Right lobe of liver (tissue), 6 donors: ENCODE measurements at regions not wholly inside any gene's neighbourhood (a gene's known extent, or its start where the extent isn't known, plus 50 kb on each side); places are given as distances from the start of the nearest gene placed in this dataset.
"Not testable (repeated sequence)": the region's sequence is repeated elsewhere in the genome, so short reads cannot be mapped to it uniquely, and the experiment has no call there.

ENCODE experiments used
- ATAC-seq, 4 donors: fragments of 200-7000 bp; cut with Tn5 transposase; one replicate each; pipeline ENCODE4 v1.9.1; 2020; ENCODE audit warnings: mild to moderate bottlenecking in 4 of 4, moderate library complexity in 4 of 4
- DNase-seq, 3 donors: peaks; one replicate each; pipeline ENCODE4 v3.0.0-alpha.2; 2020
- H3K27ac ChIP-seq, 3 donors: fragments of 200-600 bp; one replicate each; pipeline ENCODE4 v1.8.0; 2022
- H3K27me3 ChIP-seq, 2 donors: fragments of 200-600 bp; one replicate each; pipeline ENCODE4 v1.8.0; 2022
- H3K36me3 ChIP-seq, 4 donors: fragments of 200-600 bp; sonication (generic) in 1 of 4; one replicate each; pipeline versions ENCODE4 v1.5.1 to v1.8.0; 2017 to 2022; ENCODE audit warnings: control low read depth in 1 of 4
- H3K4me1 ChIP-seq, 4 donors: fragments of 200-600 bp; sonication (generic) in 1 of 4; one replicate each; pipeline versions ENCODE4 v1.5.1 to v1.8.0; 2017 to 2022; ENCODE audit warnings: control low read depth in 1 of 4
- H3K4me3 ChIP-seq, 3 donors: fragments of 200-600 bp; one replicate each; pipeline ENCODE4 v1.8.0; 2022
- H3K9me3 ChIP-seq, 4 donors: fragments of 200-600 bp; sonication (generic) in 1 of 4; one replicate each; pipeline versions ENCODE4 v1.5.1 to v1.8.0; 2017 to 2022; ENCODE audit warnings: control low read depth in 1 of 4
- POLR2A ChIP-seq: fragments of 450-650 bp; IDR thresholded peaks from one replicate; pipeline ENCODE4 v1.6.1; 2017; ENCODE audit warnings: antibody characterized with exemption, mild to moderate bottlenecking
- WGBS: methylation state at CpG from one replicate; pipeline ENCODE4 v1.1.6; 2018; ENCODE audit warnings: low coverage, low lambda C conversion rate; ENCODE audit not compliant: insufficient coverage; ENCODE audit errors: missing lambda C conversion rate; 5-methylcytosine and 5-hydroxymethylcytosine counted together
- intact Hi-C, 2 donors: fragments of 100-400 bp; cut with DNase I; formaldehyde crosslinking; loops; one replicate each; pipeline versions ENCODE4 v1.11.2 to v1.14.1; 2022
- TF ChIP-seq, protein P1 (sequence below), 4 donors: fragments of 200-600 bp in 3 of 4; fragments of 450-650 bp in 1 of 4; IDR thresholded peaks; one replicate each; pipeline versions ENCODE4 v1.5.1 to v1.8.0; 2016 to 2022; ENCODE audit warnings: antibody characterized with exemption in 4 of 4, mild to moderate bottlenecking in 2 of 4
- donor health status: DM: no; HTN: yes; CAD: no.
- donor health status: DM: no; HTN: no; CAD: no.
- donor health status: DM: no; HTN: no; CAD: no.
- donor health status: DM: no; HTN: yes; CAD: no.
- donor health status: DM: no; HTN: yes; CAD: no.

DNA sequence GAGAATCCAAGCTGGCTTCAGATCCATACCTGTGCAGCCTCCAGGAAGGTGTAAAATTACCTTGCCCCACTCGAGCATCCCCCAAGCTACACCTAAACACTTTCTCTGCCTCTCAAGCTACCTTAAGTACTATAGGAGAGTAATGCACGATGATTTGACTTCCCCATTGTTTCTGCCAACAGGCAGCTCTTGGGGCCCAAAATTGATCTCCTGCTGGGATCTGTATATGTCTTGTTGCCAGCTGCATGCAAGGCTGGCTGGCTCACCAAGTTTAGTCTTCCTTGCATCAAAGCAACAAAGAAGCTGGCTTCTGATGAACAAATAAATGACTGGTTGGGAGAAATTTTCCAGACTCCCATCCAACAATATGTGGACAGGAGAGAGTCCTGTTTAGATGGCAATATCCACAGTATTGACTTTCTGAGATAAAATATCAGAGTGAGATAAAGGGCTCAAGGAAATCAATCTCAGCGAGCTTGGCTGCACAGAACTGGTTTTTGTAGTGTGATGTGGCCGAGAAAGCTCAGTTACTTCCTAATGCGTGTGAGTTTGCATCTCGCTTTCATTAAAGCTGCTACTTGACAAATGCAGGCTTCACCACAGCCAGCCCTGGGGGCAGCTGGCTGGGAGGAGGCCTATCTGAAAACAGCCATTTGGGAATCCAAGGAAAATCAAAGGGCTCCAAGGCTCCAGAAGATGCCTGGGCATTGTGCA is 140.7 kb downstream of the MINAR1 start:
- H3K4me1 ChIP-seq, result no peaks in the 10 kb centered on the region
- H3K36me3 ChIP-seq, result no peaks in the 10 kb centered on the region
- ATAC-seq (no peak), DNase-seq (no peak)
- H3K4me3 ChIP-seq, result no peak overlapping the region
- 41% methylated on average over 4 of the region's 6 CpGs for WGBS
- intact Hi-C loops, result no loop called here
- no peak overlapping the region for H3K27ac ChIP-seq
- no peaks in the 10 kb centered on the region for H3K27me3 ChIP-seq
- H3K9me3 ChIP-seq, result no peaks in the 10 kb centered on the region
- TF ChIP-seq, protein P1, sequence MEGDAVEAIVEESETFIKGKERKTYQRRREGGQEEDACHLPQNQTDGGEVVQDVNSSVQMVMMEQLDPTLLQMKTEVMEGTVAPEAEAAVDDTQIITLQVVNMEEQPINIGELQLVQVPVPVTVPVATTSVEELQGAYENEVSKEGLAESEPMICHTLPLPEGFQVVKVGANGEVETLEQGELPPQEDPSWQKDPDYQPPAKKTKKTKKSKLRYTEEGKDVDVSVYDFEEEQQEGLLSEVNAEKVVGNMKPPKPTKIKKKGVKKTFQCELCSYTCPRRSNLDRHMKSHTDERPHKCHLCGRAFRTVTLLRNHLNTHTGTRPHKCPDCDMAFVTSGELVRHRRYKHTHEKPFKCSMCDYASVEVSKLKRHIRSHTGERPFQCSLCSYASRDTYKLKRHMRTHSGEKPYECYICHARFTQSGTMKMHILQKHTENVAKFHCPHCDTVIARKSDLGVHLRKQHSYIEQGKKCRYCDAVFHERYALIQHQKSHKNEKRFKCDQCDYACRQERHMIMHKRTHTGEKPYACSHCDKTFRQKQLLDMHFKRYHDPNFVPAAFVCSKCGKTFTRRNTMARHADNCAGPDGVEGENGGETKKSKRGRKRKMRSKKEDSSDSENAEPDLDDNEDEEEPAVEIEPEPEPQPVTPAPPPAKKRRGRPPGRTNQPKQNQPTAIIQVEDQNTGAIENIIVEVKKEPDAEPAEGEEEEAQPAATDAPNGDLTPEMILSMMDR (IDR thresholded peaks at IDR 0.05), result no peak
- no peak for TF ChIP-seq POLR2A

DNA sequence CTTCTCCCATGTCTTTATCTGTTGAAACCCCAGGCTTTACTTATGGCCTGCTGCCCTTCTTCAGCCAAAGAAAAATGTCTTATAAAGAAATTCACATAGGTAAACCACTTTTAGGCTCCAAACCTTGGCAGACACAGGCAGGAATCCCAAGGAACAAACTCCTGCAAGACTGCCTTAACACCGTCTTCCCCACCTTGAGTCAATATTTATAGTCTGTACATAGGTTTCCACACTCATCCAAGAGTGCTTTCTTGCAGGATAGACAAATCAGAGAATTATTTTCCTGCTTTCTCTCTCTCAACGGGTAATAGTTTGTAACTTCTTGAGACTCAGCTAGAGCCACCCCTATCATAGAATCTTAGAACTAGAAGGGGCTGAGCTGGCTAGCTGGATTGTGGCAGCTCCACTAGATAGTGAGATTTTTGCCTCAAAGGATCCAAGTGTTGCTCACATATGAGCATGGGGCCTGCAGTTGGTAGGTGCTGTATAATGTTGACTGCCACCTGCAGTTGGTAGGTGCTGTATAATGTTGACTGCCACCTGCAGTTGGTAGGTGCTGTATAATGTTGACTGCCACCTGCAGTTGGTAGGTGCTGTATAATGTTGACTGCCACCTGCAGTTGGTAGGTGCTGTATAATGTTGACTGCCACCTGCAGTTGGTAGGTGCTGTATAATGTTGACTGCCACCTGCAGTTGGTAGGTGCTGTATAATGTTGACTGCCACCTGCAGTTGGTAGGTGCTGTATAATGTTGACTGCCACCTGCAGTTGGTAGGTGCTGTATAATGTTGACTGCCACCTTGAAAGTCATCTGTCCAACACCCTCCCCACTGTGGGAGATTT is 142.5 kb downstream of the MINAR1 start:
- 75% methylated on average over 2 of the region's 2 CpGs for WGBS
- H3K4me1 ChIP-seq, H3K36me3 ChIP-seq, H3K27me3 ChIP-seq, H3K9me3 ChIP-seq, intact Hi-C loops, H3K27ac ChIP-seq, H3K4me3 ChIP-seq, ATAC-seq, DNase-seq: not testable (repeated sequence)

DNA sequence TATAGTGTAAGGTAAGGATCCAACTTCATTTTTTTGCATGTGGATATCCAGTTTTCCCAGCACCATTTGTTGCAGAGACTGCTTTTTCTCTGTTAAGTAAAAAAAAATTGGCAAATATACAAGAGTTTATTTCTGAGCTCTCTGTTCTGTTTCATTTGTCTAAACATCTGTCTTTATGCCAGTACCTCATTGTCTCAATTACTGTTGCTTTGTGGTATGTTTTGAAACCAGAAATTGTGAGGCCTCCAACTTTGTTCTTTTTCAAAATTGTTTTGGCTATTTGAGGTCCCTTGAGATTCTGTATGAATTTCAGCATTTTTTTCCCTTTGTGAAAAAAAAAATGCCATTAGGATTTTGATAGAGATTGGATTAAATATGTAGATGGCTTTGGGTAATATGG is 150.5 kb downstream of the MINAR1 start:
- TF ChIP-seq, protein P1 (IDR thresholded peaks at IDR 0.05), result no peak
- TF ChIP-seq POLR2A, result no peak
- DNase-seq, result no peak
- ATAC-seq, result no peak
- Histone ChIP-seq H3K9me3 (no peaks in the 10 kb centered on the region), H3K27me3 (no peaks in the 10 kb centered on the region), H3K4me1 (no peaks in the 10 kb centered on the region), H3K4me3 (no peak overlapping the region), H3K27ac (no peak overlapping the region), H3K36me3 (no peaks in the 10 kb centered on the region)
- intact Hi-C loops, result no loop called here

DNA sequence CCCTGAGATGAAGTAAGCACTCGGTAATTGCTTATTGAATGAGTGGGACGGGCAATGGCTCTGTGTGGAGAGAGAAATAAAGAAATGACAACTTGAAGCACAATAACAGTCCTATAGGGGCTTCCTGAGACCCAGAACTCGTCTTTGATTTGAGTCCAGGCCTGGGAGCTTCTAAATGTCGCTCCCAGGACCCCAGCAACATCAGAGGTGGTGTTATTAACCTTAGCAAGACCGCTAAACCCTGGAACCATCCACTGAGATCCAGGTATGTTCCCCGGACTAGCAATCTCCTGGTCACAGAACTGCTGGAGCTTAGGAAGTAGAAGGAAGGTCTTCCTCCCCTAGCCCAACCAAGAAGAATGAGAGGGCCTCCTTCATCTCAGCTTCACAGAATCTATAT is 160.0 kb downstream of the MINAR1 start:
- Histone ChIP-seq H3K4me1 (no peaks in the 10 kb centered on the region), H3K36me3 (no peaks in the 10 kb centered on the region), H3K9me3 (no peaks in the 10 kb centered on the region), H3K27ac (no peak overlapping the region), H3K27me3 (no peaks in the 10 kb centered on the region), H3K4me3 (no peak overlapping the region)
- 67% methylated on average over 4 of the region's 6 CpGs for WGBS
- DNase-seq (no peak), ATAC-seq (no peak)
- TF ChIP-seq, protein P1 (IDR thresholded peaks at IDR 0.05), result no peak
- TF ChIP-seq POLR2A, result no peak
- intact Hi-C loops, result no loop called here

DNA sequence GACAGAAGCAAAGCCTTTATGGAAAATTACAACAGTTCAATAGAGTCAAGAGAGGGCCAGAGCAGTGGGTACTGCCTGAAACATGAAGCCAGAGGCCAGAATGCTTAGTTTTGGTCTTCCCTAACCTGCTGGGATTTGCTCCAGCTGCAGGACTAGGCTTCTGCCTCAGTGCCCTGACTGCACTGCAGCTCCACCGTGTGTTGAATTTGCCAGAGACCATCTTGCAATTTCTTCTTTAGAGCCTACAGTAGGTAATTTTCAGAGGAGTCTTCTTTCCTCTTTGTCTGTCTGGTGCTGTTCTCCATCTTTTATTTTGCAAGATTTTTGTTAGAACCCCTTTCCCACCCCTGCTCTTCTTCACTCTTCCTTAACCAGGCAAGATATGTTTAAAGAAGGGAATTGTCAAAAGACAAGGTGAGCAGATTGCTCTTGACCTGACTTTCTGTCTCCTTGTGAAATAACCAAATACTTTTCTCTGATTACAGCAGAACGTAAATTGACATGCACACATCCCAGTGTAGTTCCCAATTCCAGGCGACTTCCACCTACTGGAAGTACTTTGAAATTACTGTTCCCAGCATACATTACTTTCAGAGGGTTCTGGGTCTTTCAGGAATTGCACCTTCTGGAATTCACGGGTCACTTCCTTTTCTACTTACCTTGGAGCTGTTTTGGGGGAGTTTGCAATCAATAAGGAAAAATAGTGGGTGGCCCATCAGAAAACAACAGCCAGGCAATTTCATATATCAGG is 161.2 kb downstream of the MINAR1 start:
- intact Hi-C loops, result no loop called here
- ATAC-seq (peak in 2 of 4 donors; percentile 32 to 44), DNase-seq (no peak)
- H3K27me3 ChIP-seq, result no peaks in the 10 kb centered on the region
- no peak overlapping the region for H3K27ac ChIP-seq
- WGBS, result 10% methylated on average over 4 of the region's 4 CpGs
- TF ChIP-seq POLR2A, result no peak
- TF ChIP-seq, protein P1 (IDR thresholded peaks at IDR 0.05), result peak; percentile 25 to 31 (median 26)
- no peaks in the 10 kb centered on the region for H3K9me3 ChIP-seq
- H3K4me1 ChIP-seq, result no peaks in the 10 kb centered on the region
- H3K4me3 ChIP-seq, result no peak overlapping the region
- H3K36me3 ChIP-seq, result no peaks in the 10 kb centered on the region
